ENCODE measurements at regions not wholly inside any gene's neighbourhood (a gene's known extent, or its start where the extent isn't known, plus 50 kb on each side); places are given as distances from the start of the nearest gene placed in this dataset.

- Mint-ChIP-seq H3K9me3 (no peaks in the 10 kb centered on the region), H3K36me3 (no peaks in the 10 kb centered on the region), H3K27me3 (ENCODE audit: low read depth) (no peaks in the 10 kb centered on the region), H3K27ac (no peak overlapping the region), H3K4me3 (no peak overlapping the region), H3K4me1 (peaks cover 9% of the 10 kb centered on the region)
- no peak for DNase-seq (ENCODE audit: low spot score in 2 of 2, unreplicated experiment in 2 of 2)
- TF ChIP-seq, protein P1, sequence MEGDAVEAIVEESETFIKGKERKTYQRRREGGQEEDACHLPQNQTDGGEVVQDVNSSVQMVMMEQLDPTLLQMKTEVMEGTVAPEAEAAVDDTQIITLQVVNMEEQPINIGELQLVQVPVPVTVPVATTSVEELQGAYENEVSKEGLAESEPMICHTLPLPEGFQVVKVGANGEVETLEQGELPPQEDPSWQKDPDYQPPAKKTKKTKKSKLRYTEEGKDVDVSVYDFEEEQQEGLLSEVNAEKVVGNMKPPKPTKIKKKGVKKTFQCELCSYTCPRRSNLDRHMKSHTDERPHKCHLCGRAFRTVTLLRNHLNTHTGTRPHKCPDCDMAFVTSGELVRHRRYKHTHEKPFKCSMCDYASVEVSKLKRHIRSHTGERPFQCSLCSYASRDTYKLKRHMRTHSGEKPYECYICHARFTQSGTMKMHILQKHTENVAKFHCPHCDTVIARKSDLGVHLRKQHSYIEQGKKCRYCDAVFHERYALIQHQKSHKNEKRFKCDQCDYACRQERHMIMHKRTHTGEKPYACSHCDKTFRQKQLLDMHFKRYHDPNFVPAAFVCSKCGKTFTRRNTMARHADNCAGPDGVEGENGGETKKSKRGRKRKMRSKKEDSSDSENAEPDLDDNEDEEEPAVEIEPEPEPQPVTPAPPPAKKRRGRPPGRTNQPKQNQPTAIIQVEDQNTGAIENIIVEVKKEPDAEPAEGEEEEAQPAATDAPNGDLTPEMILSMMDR (IDR thresholded peaks at IDR 0.05; ENCODE audit: unreplicated experiment): no peak
Observed at GRCh38 chr14:100476012-100476822, 111.0 kb downstream of the BEGAIN start.

DNA sequence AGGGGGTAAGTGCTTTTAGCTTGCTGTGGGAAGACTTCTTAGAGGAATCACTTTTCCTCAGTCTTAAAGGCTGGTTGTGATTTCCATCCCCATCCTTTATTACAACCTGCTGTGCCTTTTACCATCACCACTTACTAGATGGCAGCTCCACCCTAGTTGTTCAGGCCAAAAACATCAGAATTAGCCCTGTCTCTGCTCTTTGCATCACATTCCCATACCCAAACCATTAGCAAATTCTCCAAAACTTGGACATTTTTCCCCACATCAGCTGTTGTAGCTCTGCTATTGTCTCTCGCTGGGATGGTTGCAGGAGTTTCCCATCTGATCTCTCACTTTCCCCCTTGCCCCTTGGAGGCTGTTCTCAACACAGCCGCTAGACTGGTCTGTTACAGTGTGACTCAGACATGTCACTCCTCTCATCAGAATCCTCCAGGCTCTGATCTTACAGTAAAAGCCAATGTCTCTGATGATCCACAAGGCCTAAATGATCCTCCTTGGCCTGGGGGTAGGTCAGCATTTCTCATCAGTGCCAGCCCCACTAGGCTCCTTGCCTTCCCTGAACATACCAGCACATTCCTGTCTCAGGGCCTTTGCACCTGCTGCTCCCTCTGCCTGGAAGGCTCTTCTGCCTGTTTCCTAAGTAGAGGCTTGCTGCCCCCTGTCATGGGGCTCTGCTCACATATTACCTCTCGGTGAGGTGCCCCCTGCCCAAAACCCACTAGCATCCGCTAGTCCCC lies 102.5 kb downstream of the BEGAIN start:
- H3K9me3 Mint-ChIP-seq: no peaks in the 10 kb centered on the region
- DNase-seq (ENCODE audit: low spot score in 2 of 2, unreplicated experiment in 2 of 2): no peak
- TF ChIP-seq, protein P1 (IDR thresholded peaks at IDR 0.05; ENCODE audit: unreplicated experiment): no peak
- peaks cover 5% of the 10 kb centered on the region for H3K36me3 Mint-ChIP-seq
- no peaks in the 10 kb centered on the region for H3K4me1 Mint-ChIP-seq
- no peak overlapping the region for H3K4me3 Mint-ChIP-seq
- H3K27ac Mint-ChIP-seq: no peak overlapping the region
- H3K27me3 Mint-ChIP-seq (ENCODE audit: low read depth): no peaks in the 10 kb centered on the region

GRCh38 chr14:100486025-100486828 lies 101.0 kb downstream of the BEGAIN start:
- Mint-ChIP-seq H3K9me3 (no peaks in the 10 kb centered on the region), H3K27ac (no peak overlapping the region), H3K36me3 (peaks cover 5% of the 10 kb centered on the region), H3K27me3 (ENCODE audit: low read depth) (no peaks in the 10 kb centered on the region), H3K4me1 (no peaks in the 10 kb centered on the region), H3K4me3 (no peak overlapping the region)
- peak; percentile 74 to 92 for DNase-seq (ENCODE audit: low spot score in 2 of 2, unreplicated experiment in 2 of 2)
- TF ChIP-seq, protein P1 (IDR thresholded peaks at IDR 0.05; ENCODE audit: unreplicated experiment): no peak
